IPS DF 6.9 (cell line): ENCODE measurements at regions not wholly inside any gene's neighbourhood (a gene's known extent, or its start where the extent isn't known, plus 50 kb on each side); places are given as distances from the start of the nearest gene placed in this dataset.
"Not testable (repeated sequence)": the region's sequence is repeated elsewhere in the genome, so short reads cannot be mapped to it uniquely, and the experiment has no call there.

Experiments
- DNase-seq: peaks from one replicate; pipeline ENCODE4 v3.0.0-alpha.2; 2013; ENCODE audit warnings: low read depth, low spot score
- H3K27ac ChIP-seq: one replicate; pipeline ENCODE4 v1.5.1; 2013; ENCODE audit warnings: low read length, control low read depth
- H3K27me3 ChIP-seq: 2 replicates; pipeline ENCODE4 v1.6.1; 2013; ENCODE audit warnings: mild to moderate bottlenecking, low read length; ENCODE audit not compliant: control insufficient read depth, insufficient read depth
- H3K36me3 ChIP-seq: 2 replicates; pipeline ENCODE4 v1.6.1; 2013; ENCODE audit warnings: low read length; ENCODE audit not compliant: control insufficient read depth, insufficient read depth
- H3K4me1 ChIP-seq: 2 replicates; pipeline ENCODE4 v1.6.1; 2013; ENCODE audit warnings: low read length; ENCODE audit not compliant: control insufficient read depth, insufficient read depth
- H3K4me3 ChIP-seq: 2 replicates; pipeline ENCODE4 v1.5.1; 2013; ENCODE audit warnings: mild to moderate bottlenecking, low read length
- H3K9me3 ChIP-seq: 2 replicates; pipeline ENCODE4 v1.6.1; 2013; ENCODE audit warnings: low read length, inconsistent platforms; ENCODE audit not compliant: control insufficient read depth, insufficient read depth
- WGBS: extraction: QIAGEN DNeasy Blood & Tissue Kit; methylation state at CpG from one replicate; pipeline ENCODE4 v1.1.7; 2013; ENCODE audit warnings: mixed read lengths, missing lambda C conversion rate; ENCODE audit not compliant: insufficient read length, insufficient coverage; 5-methylcytosine and 5-hydroxymethylcytosine counted together

DNA sequence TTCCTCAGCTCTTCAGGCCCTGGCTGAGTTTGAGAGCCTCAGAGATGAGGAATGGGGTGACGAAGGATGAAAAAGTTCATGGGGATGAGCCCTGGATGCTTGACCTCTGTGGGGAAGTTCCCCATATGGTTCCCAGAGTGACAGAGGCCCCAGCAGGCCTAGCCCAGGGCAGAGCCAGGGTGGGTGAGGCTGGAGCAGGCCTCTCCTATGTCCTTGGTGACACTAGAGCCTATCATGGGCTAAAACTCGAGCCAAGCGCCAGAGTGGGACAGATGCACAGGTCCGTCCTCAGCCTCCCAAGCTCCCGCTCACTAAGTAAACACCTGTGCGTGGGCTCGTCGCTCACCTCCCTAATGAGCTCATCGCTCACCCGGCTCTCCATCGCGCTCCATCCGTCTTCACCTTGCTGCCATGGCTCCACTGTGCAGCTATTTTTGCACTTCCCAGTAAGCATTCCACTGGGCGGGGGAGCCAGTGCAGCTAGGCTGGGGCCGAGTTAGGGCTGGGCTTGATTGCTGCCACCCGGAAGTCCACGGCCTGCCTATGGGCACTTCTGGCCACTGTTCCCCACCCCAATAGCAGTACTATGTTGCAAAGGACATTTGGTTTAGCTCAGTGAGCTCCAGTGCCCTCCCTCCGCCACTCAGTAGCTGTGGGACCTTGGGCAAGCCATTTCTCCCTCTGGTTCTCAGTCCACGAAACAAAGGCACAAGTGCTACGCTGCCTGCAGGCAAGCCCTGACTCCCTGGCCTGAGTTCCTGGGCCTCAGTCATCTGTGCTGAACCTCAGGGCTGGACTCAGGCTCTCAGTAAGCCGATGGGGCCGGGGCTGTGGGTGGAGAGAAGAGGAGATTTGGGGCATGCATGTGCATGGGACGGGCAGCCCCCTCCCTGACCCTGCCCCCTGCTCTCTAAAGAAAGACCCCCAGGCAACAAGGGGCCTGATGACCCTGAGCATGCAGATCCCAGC is 117.3 kb upstream of the PCBD1 start:
- no peak for DNase-seq
- Histone ChIP-seq H3K27ac (no peak overlapping the region), H3K4me1 (peaks cover 3% of the 10 kb centered on the region; the same call in 1 of the 2 replicates), H3K9me3 (no peaks in the 10 kb centered on the region), H3K27me3 (no peaks in the 10 kb centered on the region), H3K4me3 (no peak overlapping the region), H3K36me3 (no peaks in the 10 kb centered on the region)
- WGBS, result no CpG with 5 or more reads among the region's 23 CpGs

DNA sequence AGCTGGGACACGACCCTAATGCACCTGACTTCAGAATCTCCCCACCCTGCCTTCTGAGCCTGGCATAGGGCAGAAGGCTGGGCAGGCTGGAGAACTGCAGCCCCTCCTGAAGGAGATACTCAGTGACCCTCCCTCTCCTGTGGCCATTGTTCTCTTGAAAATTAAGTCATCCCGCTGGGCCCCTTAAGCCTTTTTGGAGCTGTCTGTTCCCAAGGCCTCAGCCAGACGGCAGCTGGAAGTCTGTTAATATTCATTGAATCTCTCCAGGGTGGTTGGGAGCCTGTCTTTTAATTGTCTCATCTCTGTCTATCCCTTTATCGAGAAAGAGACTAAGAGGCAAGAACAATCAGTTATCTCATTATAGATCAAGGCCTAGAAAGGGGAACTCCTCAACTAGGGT is 118.1 kb upstream of the PCBD1 start:
- DNase-seq, result no peak
- no peaks in the 10 kb centered on the region for H3K36me3 ChIP-seq
- WGBS, result no CpG with 5 or more reads among the region's 4 CpGs
- H3K4me3 ChIP-seq, result no peak overlapping the region
- no peaks in the 10 kb centered on the region for H3K27me3 ChIP-seq
- H3K9me3 ChIP-seq, result no peaks in the 10 kb centered on the region
- H3K4me1 ChIP-seq, result peaks cover 3% of the 10 kb centered on the region; the same call in 1 of the 2 replicates
- no peak overlapping the region for H3K27ac ChIP-seq

DNA sequence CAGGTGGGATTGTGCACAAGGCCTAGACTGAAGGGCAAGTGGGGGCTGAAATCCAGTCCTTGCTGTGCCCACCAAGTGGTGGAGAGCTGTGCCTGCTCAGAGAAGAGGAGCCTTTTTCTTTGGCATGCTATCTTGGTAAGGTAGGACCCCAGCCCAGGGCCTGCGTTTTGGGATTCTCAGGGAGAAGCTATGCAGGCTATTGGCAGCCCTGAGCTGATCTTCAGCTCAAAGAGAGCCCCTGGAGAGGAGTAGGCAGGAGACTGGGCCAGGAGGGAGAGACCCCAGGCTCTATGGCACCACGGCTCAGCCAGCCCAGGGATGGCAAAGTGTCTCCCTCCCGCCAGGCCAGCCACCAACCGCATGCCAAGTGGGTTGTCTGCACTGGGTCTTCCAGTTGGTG is 119.2 kb upstream of the PCBD1 start:
- Histone ChIP-seq H3K27me3 (no peaks in the 10 kb centered on the region), H3K4me1 (peaks cover 3% of the 10 kb centered on the region; the same call in 1 of the 2 replicates), H3K9me3 (no peaks in the 10 kb centered on the region), H3K36me3 (no peaks in the 10 kb centered on the region), H3K4me3 (no peak overlapping the region), H3K27ac (no peak overlapping the region)
- no peak for DNase-seq
- no CpG with 5 or more reads among the region's 4 CpGs for WGBS

DNA sequence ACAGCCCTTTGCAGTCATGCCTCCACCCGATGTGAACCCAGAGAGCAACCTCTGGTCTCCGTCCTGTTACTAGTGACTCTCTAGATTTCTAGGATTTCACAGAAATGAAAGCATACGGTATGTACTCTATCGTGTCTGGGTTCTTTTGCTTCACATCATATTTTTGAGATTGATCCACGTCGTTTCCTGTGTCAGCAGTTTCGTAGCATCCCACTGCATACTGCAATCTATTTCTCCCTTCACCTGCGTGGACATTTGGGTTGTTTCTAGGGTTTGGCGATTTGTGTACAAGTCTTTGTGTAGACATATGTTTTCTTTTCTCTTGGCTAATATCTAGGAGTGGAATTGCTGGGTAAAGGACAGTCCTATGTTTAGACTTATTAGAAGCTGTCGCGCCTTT is 119.8 kb upstream of the PCBD1 start:
- DNase-seq, result no peak
- Histone ChIP-seq H3K36me3 (no peaks in the 10 kb centered on the region), H3K27ac (no peak overlapping the region), H3K9me3 (no peaks in the 10 kb centered on the region), H3K27me3 (no peaks in the 10 kb centered on the region), H3K4me3 (no peak overlapping the region), H3K4me1 (peaks cover 3% of the 10 kb centered on the region; the same call in 1 of the 2 replicates)
- WGBS, result no CpG with 5 or more reads among the region's 11 CpGs

DNA sequence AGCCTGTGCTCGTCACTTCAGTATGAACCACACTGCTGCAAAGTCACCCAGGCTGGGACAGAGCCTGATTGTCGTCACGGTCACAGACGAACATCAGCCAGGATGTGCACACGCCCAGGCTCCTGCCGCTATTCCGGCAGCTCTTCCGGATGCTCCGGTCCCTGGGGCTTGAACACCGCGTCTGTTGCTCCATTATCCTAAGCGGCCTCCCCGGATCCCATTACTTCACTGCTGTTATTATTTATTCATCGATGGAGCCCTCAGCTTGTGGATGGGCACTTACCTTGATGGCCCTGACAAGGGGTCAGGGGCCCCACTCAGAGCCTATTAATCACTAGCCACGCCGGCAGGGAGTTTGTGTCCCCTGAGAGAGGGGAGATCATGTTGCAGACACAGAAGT is 120.8 kb upstream of the PCBD1 start:
- peaks cover 3% of the 10 kb centered on the region; the same call in 1 of the 2 replicates for H3K4me1 ChIP-seq
- no peak overlapping the region for H3K27ac ChIP-seq
- H3K9me3 ChIP-seq, result no peaks in the 10 kb centered on the region
- no peaks in the 10 kb centered on the region for H3K36me3 ChIP-seq
- no peak overlapping the region for H3K4me3 ChIP-seq
- DNase-seq, result no peak
- H3K27me3 ChIP-seq, result no peaks in the 10 kb centered on the region
- WGBS, result no CpG with 5 or more reads among the region's 16 CpGs

DNA sequence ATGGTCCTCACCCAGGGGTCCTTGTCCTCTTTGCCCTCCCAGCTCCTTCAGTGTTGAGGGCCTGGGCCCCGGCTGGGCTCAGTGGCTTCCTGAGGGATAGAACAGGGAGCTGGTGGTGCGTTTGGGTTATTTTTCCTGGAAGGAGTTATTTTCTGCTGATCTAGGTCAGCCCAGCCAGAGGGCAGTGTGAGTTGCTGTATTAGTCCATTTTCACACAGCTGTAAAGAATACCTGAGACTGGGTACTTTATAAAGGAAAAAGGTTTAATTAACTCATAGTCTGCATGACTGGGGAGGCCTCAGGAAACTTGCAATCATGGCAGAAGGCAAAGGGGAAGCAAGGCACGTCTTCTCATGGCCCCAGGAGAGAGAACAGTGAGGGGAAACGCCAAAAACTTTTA is 122.4 kb upstream of the PCBD1 start:
- H3K4me3 ChIP-seq, result no peak overlapping the region
- peaks cover 3% of the 10 kb centered on the region; the same call in 1 of the 2 replicates for H3K4me1 ChIP-seq
- no CpG with 5 or more reads among the region's 4 CpGs for WGBS
- H3K27me3 ChIP-seq, result no peaks in the 10 kb centered on the region
- no peaks in the 10 kb centered on the region for H3K9me3 ChIP-seq
- H3K27ac ChIP-seq, result no peak overlapping the region
- no peaks in the 10 kb centered on the region for H3K36me3 ChIP-seq
- DNase-seq, result no peak

DNA sequence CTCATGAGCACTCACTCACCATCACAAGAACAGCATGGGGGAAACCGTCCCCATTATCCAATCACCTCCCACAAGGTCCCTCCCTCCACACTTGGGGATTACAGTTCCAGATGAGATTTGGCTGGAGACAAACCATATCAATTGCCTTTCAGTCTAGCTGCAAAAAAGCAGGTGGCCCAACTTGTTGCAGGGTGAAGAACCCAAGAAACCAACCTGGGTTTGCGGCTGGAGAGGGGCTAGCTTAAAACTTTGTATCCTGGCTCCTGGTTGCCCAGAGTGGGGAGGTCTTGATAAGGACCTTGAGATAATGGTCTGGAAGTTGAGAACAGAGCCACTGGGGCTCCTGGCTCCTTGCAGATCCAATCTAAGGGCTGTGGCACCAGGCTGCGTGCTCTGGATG is 122.8 kb upstream of the PCBD1 start:
- Histone ChIP-seq H3K27me3 (no peaks in the 10 kb centered on the region), H3K27ac (no peak overlapping the region), H3K36me3 (no peaks in the 10 kb centered on the region), H3K4me3 (no peak overlapping the region), H3K4me1 (peaks cover 3% of the 10 kb centered on the region; the same call in 1 of the 2 replicates), H3K9me3 (no peaks in the 10 kb centered on the region)
- DNase-seq, result no peak
- WGBS, result no CpG with 5 or more reads among the region's 3 CpGs

DNA sequence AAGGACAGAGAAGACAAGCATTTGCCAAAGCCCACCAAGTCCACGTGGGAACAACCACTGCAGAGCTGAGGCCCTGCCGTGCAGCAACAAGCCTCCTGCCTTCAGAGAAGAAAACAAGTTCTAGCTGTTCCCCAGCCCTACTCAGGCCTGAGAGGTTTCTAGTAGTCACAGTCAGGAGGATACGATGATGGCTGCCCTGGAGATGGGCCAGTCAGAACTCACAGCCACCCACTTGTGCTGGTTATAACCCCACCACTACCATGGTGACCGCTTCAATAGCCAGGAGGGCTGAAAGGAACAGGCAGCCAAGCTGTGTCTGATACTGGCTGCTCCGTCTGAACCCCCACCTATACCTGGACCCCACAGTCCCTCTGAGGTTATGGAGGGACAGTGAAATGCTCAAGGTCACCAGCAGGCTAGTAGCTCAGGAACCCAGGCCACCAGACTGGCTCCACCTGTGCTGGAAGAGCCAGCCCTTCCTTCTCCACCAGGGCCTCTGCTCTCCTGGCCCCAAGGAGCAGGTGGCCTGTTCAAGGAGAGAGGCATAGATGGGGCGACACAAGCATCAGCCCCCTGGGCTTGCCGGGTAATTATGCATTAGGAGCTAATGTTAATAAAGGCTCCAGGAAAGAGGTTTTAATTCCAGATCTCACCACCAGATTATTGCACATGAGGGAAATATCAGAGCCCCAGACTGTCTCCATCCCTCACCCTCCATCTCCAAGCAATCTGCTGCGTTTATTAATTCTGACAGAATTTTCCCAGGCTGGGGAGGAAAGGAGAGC is 125.8 kb upstream of the PCBD1 start:
- no peaks in the 10 kb centered on the region for H3K9me3 ChIP-seq
- H3K27ac ChIP-seq, result no peak overlapping the region
- H3K4me3 ChIP-seq, result no peak overlapping the region
- no peak for DNase-seq
- H3K4me1 ChIP-seq, result no peaks in the 10 kb centered on the region
- WGBS, result no CpG with 5 or more reads among the region's 8 CpGs
- H3K27me3 ChIP-seq, result no peaks in the 10 kb centered on the region
- no peaks in the 10 kb centered on the region for H3K36me3 ChIP-seq

DNA sequence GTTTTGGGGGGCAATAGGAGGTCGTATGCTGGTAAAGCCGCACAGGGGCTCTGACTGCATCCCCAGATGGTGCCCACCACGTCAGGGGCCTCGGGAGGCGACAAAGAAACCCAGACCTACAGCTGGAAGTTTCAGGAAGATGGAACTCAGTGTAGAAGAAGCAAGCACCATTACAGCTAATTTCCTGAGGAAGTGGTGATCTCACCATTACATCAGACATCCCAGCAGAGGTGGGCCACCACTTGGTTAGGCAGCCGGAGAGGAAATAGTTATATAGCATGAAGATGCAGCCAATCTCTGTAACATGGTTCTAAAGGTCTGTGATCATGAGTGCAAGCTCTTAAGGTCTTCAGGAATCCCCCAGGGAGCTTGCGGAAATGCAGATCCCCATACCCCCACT is 127.3 kb upstream of the PCBD1 start:
- no CpG with 5 or more reads among the region's 7 CpGs for WGBS
- no peak overlapping the region for H3K27ac ChIP-seq
- no peak for DNase-seq
- no peaks in the 10 kb centered on the region for H3K9me3 ChIP-seq
- no peaks in the 10 kb centered on the region for H3K4me1 ChIP-seq
- no peaks in the 10 kb centered on the region for H3K27me3 ChIP-seq
- H3K36me3 ChIP-seq, result no peaks in the 10 kb centered on the region
- H3K4me3 ChIP-seq, result no peak overlapping the region

DNA sequence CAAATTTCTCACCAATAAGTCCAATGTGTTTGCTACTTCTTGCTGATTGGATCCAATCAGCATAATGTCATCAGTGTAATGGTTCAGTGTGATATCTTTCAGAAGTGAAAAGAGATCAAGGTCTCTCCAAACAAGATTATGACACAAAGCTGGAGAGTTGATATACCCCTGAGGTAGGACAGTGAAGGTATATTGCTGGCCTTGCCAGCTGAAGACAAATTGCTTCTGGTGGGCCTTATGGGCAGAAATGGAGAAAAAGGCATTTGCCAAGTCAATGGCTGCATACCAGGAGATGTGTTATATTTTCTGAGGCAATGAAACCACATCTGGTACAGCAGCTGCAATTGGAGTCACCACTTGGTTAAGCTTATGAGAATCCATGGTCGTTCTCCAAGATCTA is 131.7 kb upstream of the PCBD1 start:
- H3K27ac ChIP-seq, DNase-seq, H3K4me3 ChIP-seq, H3K9me3 ChIP-seq, H3K27me3 ChIP-seq, H3K36me3 ChIP-seq, H3K4me1 ChIP-seq: not testable (repeated sequence)
- no CpG with 5 or more reads among the region's 1 CpG for WGBS
